ENCODE measurements at regions not wholly inside any gene's neighbourhood (a gene's known extent, or its start where the extent isn't known, plus 50 kb on each side); places are given as distances from the start of the nearest gene placed in this dataset.

DNA sequence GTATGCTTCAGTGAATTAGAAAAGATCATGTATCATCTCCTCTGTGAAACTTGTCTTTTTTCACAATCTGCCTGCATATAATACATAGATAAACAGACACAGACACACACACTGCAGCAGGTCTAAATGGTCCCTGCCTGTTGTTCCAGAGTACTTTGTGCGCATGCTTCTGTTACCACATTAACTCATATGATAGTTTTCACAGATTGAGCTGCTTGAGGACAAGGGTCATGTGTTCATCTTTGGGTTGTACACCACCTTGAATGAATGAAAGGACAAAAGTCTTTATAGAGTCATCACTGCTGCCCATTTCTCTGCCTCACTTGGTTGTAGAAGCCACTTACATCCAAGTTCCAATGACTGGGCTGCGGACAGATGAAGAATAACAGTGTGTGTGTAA lies 72.7 kb upstream of the GLS start:
- no peak for DNase-seq (ENCODE audit: low spot score)
- Histone ChIP-seq H3K36me3 (no peaks in the 10 kb centered on the region), H3K27ac (no peak overlapping the region), H3K4me3 (no peak overlapping the region), H3K4me1 (peaks cover 0 to 9% of the 10 kb centered on the region in 2 donors), H3K9me3 (no peaks in the 10 kb centered on the region), H3K27me3 (no peaks in the 10 kb centered on the region)
- TF ChIP-seq, protein P1, sequence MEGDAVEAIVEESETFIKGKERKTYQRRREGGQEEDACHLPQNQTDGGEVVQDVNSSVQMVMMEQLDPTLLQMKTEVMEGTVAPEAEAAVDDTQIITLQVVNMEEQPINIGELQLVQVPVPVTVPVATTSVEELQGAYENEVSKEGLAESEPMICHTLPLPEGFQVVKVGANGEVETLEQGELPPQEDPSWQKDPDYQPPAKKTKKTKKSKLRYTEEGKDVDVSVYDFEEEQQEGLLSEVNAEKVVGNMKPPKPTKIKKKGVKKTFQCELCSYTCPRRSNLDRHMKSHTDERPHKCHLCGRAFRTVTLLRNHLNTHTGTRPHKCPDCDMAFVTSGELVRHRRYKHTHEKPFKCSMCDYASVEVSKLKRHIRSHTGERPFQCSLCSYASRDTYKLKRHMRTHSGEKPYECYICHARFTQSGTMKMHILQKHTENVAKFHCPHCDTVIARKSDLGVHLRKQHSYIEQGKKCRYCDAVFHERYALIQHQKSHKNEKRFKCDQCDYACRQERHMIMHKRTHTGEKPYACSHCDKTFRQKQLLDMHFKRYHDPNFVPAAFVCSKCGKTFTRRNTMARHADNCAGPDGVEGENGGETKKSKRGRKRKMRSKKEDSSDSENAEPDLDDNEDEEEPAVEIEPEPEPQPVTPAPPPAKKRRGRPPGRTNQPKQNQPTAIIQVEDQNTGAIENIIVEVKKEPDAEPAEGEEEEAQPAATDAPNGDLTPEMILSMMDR (IDR thresholded peaks at IDR 0.05) = no peak

DNA sequence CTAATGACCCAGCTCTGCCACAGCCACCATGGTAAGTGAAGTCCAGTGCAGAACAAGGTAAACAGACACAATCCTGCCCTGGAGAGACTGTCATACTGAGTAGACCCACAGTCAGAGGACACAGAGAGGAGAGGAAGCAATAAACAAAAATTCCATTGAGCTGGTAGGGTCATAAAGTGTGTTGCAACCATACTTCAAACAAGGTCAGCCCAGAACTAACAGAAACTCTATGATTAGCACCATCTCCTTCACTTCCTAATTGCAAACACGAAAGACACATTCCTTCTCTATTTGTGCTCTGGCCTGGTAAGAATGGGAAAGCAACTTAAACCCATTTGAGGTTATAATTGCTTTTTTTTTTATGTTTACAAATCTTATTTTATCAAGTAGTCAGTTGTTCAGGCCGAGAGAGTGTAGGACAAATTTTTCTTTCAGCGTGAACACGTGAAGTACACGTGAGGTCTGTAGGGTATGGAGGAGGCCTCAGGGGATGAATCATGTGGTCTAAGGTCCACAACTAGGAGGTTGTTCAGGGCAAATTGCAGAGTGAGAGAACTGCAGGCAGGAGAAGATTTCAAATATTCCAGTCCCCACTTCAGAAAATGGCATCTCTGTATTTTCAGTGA lies 71.4 kb upstream of the GLS start:
- DNase-seq (ENCODE audit: low spot score) = no peak
- Histone ChIP-seq H3K27me3 (no peaks in the 10 kb centered on the region), H3K36me3 (no peaks in the 10 kb centered on the region), H3K27ac (no peak overlapping the region), H3K9me3 (no peaks in the 10 kb centered on the region), H3K4me1 (peaks cover 0 to 14% of the 10 kb centered on the region in 2 donors), H3K4me3 (no peak overlapping the region)
- TF ChIP-seq, protein P1 (IDR thresholded peaks at IDR 0.05) = no peak

DNA sequence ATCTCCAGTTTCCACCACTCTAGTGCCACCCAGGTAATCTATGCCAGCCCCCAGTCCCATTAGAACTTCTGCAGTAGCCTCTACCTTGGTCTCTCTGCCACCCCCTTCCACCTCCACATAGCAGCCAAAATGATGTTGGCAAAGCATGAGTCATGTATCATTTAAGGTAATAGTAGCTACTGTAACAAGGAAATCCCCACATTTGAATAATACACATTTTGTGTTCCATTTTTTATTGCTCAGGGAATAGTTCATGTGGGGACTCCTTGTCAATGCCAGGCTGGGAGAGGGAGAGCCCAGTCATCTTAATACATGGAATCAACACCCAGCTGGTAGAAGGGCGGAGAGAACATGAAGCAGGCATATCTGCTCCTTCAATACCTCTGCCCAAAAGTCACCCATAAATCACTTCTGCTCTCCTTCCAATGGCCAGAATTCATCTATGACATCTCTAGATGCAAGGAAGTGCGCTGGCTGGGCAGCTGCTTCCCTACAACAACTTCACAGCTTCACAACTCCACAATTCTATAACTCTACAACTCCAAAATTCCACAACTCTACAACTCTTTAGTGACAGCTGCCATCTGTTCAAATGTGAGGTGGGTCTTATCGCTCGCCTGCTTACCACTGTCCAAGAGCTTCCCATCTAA lies 70.6 kb upstream of the GLS start:
- H3K27ac ChIP-seq = no peak overlapping the region
- TF ChIP-seq, protein P1 (IDR thresholded peaks at IDR 0.05) = no peak

DNA sequence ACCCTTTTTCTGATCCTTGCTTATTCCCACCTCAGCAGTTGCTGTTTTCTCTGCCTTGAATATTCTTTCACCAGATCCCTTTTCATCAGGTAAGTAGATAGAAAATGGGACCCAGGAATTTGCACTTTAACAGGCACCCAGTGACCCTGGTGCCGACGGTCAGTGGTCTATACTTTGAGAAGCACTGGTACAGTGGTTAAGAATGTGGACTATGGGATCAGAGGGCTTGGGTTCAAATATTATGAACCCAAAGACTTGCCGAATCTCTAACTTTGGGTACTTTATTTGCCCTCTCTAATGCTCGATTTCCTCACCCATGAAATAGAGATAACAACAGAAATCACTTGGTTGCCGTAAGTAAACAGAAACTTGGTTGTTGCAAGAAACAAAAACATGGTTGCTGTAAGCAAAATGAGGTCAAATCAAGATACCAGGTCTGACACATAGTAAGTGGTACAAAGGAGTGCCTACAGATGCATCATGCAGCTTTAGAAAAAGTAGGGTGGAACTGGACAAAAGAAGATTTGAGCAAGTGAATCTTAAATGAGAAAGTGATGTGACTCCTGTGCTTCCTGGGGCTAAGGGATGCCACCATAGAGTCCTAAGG lies 69.5 kb upstream of the GLS start:
- Histone ChIP-seq H3K27ac (no peak overlapping the region), H3K27me3 (no peaks in the 10 kb centered on the region), H3K4me1 (peaks cover 0 to 14% of the 10 kb centered on the region in 2 donors), H3K4me3 (no peak overlapping the region), H3K9me3 (no peaks in the 10 kb centered on the region), H3K36me3 (no peaks in the 10 kb centered on the region)
- DNase-seq (ENCODE audit: low spot score) = no peak
- TF ChIP-seq, protein P1 (IDR thresholded peaks at IDR 0.05) = no peak

More for the DNA sequence above, 70.6 kb upstream of the GLS start:
- no peak overlapping the region for H3K4me3 ChIP-seq
- H3K36me3 ChIP-seq = no peaks in the 10 kb centered on the region
- no peak for DNase-seq (ENCODE audit: low spot score)
- no peaks in the 10 kb centered on the region for H3K9me3 ChIP-seq
- H3K27me3 ChIP-seq = no peaks in the 10 kb centered on the region
- H3K4me1 ChIP-seq = peaks cover 0 to 14% of the 10 kb centered on the region in 2 donors

DNA sequence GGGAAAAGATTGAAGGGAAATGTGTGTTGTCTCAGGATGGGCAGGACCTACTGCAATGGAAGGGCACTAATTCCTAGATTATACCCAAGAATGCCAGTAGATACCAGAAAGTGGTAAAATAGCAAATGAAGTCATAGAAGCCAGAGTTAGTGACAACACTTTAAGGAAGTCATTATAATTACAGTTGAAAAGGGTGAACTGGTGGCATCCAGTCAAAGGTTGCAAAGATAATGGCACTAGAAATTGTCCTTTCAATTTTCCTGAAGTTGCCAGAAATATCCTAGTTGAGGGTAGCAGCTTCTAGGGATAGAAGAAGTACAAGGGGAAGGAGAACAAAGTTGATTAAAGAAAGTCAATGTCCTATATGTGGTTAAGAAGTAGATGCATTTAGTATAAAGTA lies 68.8 kb upstream of the GLS start:
- H3K9me3 ChIP-seq = no peaks in the 10 kb centered on the region
- TF ChIP-seq, protein P1 (IDR thresholded peaks at IDR 0.05) = no peak
- no peaks in the 10 kb centered on the region for H3K27me3 ChIP-seq
- H3K27ac ChIP-seq = no peak overlapping the region
- no peaks in the 10 kb centered on the region for H3K36me3 ChIP-seq
- no peak overlapping the region for H3K4me3 ChIP-seq
- DNase-seq (ENCODE audit: low spot score) = no peak
- peaks cover 0 to 14% of the 10 kb centered on the region in 2 donors for H3K4me1 ChIP-seq

All from right atrium auricular region (tissue), 2 donors.